ENCODE measurements at regions not wholly inside any gene's neighbourhood (a gene's known extent, or its start where the extent isn't known, plus 50 kb on each side); places are given as distances from the start of the nearest gene placed in this dataset.

DNA sequence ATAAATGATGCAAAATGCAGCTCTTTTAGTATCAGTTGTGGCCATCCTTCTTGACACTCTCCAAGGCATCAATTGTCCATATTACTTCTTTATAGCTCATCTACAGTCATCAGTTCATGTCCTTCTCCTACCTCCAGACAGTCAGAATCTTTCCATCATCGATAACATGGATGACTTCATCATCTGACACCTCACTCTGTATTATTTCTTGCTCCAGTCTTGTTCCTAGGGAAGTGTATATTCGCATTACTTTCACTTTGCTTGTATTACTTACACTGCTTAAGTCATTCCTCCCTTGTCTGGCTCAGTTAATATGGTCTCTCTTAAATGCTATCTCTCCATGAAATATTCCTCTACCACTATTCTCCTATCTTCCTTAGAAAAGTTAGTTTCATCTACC is 999.1 kb upstream of the SLC10A2 start:
- TF ChIP-seq, protein P1, sequence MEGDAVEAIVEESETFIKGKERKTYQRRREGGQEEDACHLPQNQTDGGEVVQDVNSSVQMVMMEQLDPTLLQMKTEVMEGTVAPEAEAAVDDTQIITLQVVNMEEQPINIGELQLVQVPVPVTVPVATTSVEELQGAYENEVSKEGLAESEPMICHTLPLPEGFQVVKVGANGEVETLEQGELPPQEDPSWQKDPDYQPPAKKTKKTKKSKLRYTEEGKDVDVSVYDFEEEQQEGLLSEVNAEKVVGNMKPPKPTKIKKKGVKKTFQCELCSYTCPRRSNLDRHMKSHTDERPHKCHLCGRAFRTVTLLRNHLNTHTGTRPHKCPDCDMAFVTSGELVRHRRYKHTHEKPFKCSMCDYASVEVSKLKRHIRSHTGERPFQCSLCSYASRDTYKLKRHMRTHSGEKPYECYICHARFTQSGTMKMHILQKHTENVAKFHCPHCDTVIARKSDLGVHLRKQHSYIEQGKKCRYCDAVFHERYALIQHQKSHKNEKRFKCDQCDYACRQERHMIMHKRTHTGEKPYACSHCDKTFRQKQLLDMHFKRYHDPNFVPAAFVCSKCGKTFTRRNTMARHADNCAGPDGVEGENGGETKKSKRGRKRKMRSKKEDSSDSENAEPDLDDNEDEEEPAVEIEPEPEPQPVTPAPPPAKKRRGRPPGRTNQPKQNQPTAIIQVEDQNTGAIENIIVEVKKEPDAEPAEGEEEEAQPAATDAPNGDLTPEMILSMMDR (IDR thresholded peaks at IDR 0.05; ENCODE audit: partially characterized antibody, unreplicated experiment): no peak
- H3K4me1 Mint-ChIP-seq (ENCODE audit: low read depth, unreplicated experiment): no peaks in the 10 kb centered on the region
- H3K9me3 Mint-ChIP-seq (ENCODE audit: unreplicated experiment): peaks cover 2% of the 10 kb centered on the region
- DNase-seq: no peak
- H3K27me3 Mint-ChIP-seq (ENCODE audit: unreplicated experiment): no peaks in the 10 kb centered on the region
- no peaks in the 10 kb centered on the region for H3K36me3 Mint-ChIP-seq (ENCODE audit: unreplicated experiment)
- H3K4me3 Mint-ChIP-seq (ENCODE audit: unreplicated experiment): no peak overlapping the region
- H3K27ac Mint-ChIP-seq (ENCODE audit: unreplicated experiment): no peak overlapping the region

DNA sequence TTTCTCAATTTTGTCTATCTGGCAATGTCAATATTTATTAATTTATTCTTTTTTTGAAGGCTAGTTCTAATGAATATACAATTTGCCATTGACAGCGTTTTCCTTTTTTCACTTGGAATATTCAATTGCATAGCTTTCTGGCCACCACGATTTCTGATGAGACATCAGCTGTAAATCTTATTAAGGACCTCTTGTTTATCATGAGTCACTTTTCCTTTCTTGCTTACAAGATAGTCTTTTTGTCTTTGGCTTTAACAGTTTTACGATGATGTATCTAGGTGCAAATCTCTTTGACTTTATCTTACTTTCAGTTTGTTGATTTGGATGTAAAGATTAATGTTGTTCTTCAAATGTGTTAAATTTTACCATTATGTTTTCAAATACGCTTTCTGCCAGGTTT is 991.6 kb upstream of the SLC10A2 start:
- DNase-seq: no peak
- H3K27ac Mint-ChIP-seq (ENCODE audit: unreplicated experiment): no peak overlapping the region
- no peaks in the 10 kb centered on the region for H3K9me3 Mint-ChIP-seq (ENCODE audit: unreplicated experiment)
- H3K4me3 Mint-ChIP-seq (ENCODE audit: unreplicated experiment): no peak overlapping the region
- H3K27me3 Mint-ChIP-seq (ENCODE audit: unreplicated experiment): no peaks in the 10 kb centered on the region
- no peaks in the 10 kb centered on the region for H3K4me1 Mint-ChIP-seq (ENCODE audit: low read depth, unreplicated experiment)
- TF ChIP-seq, protein P1 (IDR thresholded peaks at IDR 0.05; ENCODE audit: partially characterized antibody, unreplicated experiment): no peak
- no peaks in the 10 kb centered on the region for H3K36me3 Mint-ChIP-seq (ENCODE audit: unreplicated experiment)

DNA sequence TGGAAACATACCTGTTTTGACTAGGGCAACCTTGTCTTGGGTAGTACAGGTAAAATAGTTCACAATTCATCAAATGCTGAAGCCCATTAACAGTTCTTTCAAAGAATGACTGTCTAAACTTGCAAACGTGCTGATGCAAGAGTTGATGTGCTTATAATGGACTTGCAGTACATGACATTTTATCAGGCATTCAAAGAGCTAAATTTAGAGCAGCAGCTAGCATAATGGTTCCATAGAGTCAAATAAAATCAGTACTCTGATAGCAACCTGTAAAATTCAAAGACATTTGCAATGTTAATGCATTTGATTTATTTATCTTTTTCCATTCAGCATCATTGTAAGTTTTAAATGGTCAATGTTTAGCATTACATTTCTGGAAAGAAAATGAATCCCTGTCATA is 979.7 kb upstream of the SLC10A2 start:
- no peaks in the 10 kb centered on the region for H3K27me3 Mint-ChIP-seq (ENCODE audit: unreplicated experiment)
- no peak for DNase-seq
- TF ChIP-seq, protein P1 (IDR thresholded peaks at IDR 0.05; ENCODE audit: partially characterized antibody, unreplicated experiment): no peak
- no peaks in the 10 kb centered on the region for H3K9me3 Mint-ChIP-seq (ENCODE audit: unreplicated experiment)
- no peak overlapping the region for H3K27ac Mint-ChIP-seq (ENCODE audit: unreplicated experiment)
- H3K36me3 Mint-ChIP-seq (ENCODE audit: unreplicated experiment): no peaks in the 10 kb centered on the region
- H3K4me1 Mint-ChIP-seq (ENCODE audit: low read depth, unreplicated experiment): no peaks in the 10 kb centered on the region
- H3K4me3 Mint-ChIP-seq (ENCODE audit: unreplicated experiment): no peak overlapping the region

DNA sequence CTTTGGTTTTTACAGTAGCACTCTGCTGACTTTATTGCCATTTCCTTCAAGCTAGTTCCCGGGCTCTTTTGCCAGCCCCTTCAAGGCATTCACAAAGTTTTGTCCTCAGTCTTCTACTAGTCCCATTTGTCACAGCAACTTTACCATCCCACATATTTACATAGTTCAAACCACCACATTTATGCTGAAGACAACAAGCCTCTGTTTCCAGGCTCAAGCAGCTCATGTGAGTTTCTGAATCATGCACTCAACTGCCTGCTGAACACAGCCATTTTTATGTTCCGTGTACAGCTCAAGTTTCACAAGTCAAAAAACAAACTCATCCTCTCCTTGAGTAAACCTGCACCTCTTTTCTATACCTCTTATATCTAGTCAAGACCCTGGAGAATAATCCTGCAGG is 977.0 kb upstream of the SLC10A2 start:
- H3K4me1 Mint-ChIP-seq (ENCODE audit: low read depth, unreplicated experiment): no peaks in the 10 kb centered on the region
- no peaks in the 10 kb centered on the region for H3K27me3 Mint-ChIP-seq (ENCODE audit: unreplicated experiment)
- H3K27ac Mint-ChIP-seq (ENCODE audit: unreplicated experiment): no peak overlapping the region
- H3K9me3 Mint-ChIP-seq (ENCODE audit: unreplicated experiment): no peaks in the 10 kb centered on the region
- no peak overlapping the region for H3K4me3 Mint-ChIP-seq (ENCODE audit: unreplicated experiment)
- TF ChIP-seq, protein P1 (IDR thresholded peaks at IDR 0.05; ENCODE audit: partially characterized antibody, unreplicated experiment): no peak
- no peak for DNase-seq
- no peaks in the 10 kb centered on the region for H3K36me3 Mint-ChIP-seq (ENCODE audit: unreplicated experiment)

DNA sequence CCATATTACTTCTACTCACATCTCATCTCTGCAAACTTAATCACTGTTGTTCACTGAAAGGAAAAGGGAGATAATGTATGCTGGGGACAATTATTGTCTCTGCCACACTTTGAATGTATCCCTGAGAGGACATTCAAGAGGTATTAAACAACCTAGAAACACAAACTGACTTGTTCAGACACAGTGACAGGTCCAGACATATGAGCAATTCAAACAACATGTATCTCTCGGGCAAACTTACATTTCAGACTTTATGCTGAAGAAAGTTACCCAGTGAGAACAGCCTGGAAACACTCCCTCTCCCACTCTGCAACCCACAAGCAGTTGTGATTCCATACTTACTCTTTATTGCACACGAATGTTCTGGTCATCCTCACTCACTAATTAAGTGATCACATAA is 968.7 kb upstream of the SLC10A2 start:
- H3K4me3 Mint-ChIP-seq (ENCODE audit: unreplicated experiment): no peak overlapping the region
- TF ChIP-seq, protein P1 (IDR thresholded peaks at IDR 0.05; ENCODE audit: partially characterized antibody, unreplicated experiment): no peak
- DNase-seq: no peak
- no peaks in the 10 kb centered on the region for H3K4me1 Mint-ChIP-seq (ENCODE audit: low read depth, unreplicated experiment)
- H3K9me3 Mint-ChIP-seq (ENCODE audit: unreplicated experiment): no peaks in the 10 kb centered on the region
- H3K27me3 Mint-ChIP-seq (ENCODE audit: unreplicated experiment): no peaks in the 10 kb centered on the region
- no peak overlapping the region for H3K27ac Mint-ChIP-seq (ENCODE audit: unreplicated experiment)
- no peaks in the 10 kb centered on the region for H3K36me3 Mint-ChIP-seq (ENCODE audit: unreplicated experiment)
